AG20443 (cell line): ENCODE measurements at regions not wholly inside any gene's neighbourhood (a gene's known extent, or its start where the extent isn't known, plus 50 kb on each side); places are given as distances from the start of the nearest gene placed in this dataset.
"Not testable (repeated sequence)": the region's sequence is repeated elsewhere in the genome, so short reads cannot be mapped to it uniquely, and the experiment has no call there.

ENCODE experiments used
- DNase-seq: peaks from one replicate; pipeline ENCODE4 v3.0.0; 2012; ENCODE audit warnings: low spot score, mixed read lengths

DNA sequence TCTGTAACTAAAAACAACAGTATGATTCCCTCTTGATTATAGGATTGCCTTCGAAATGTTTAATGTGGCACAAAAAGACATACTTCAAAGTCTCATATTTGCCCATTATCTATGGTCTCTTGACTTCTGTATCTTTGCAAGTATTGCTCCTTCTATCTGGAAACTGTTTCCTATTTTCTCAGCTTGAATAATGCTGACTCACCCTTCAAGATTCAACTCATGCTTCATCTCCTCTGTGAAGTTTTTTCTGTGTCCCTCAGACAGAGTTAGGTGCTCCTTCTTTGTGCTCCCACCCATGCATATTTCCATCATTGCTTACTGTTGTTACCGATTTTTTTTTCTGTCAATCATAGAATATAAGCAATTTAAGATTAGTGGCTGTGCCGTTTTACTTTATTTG, 192.8 kb upstream of the ROBO1 start:
- no peak for DNase-seq

DNA sequence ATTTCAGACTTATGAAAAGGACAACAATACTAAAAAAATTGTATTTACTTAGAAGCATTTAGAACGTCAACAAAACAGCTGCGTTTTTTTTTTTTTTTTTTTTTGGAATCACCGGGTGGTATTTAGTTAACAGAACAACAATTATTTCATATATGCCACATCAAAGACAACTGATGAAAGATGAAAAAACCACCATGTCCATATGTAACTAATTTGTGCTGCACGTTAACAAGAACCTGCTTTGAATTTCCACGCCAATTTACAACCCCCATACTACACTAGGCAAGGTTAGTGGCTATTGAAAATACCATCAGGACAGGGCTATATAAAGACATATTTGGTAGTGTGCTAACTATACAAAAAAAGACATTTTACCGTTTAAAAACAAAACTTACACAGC, 189.3 kb upstream of the ROBO1 start:
- no peak for DNase-seq

DNA sequence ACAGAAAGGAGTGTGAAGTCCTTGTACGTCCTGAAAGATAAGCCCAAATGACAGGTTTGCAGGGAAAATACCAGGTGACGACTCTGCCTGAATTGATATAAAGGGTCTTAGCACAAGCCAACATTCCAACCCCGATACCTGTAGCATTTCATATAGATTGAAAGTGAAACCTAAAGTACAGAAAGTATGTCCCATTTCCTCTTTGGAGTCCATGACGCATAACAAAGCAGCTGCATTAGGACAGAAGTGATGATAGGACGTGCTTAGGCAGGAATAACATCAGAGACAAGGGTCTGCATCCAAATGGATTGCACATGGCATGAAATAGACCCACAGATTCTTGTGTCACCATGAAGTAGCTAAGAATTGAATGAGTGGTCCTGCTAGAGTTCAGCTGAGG, 187.0 kb upstream of the ROBO1 start:
- no peak for DNase-seq

DNA sequence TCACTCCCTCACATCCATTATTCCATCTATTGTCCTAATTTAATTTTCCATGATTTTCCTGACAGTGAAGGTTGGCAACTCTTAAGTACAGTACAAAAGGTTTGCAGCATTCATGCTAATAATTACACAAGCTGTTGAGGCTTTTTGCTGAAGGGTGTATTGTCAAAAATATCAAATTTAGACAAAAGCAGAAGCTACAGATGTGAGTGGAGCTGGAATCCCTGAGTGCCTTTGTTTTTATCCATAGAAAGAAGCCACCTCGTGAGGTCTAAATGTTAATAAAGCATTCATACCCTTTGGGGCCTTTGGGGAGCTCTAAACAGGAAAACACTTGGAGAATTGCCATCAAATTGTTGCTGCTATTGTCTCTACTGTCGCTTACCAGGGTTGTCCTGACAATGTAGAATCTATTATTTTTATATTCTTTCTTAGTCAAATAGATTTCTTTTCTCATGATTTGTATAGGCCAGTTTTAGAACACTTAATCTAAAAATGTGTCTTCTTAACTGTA, 185.8 kb upstream of the ROBO1 start:
- DNase-seq, result no peak

DNA sequence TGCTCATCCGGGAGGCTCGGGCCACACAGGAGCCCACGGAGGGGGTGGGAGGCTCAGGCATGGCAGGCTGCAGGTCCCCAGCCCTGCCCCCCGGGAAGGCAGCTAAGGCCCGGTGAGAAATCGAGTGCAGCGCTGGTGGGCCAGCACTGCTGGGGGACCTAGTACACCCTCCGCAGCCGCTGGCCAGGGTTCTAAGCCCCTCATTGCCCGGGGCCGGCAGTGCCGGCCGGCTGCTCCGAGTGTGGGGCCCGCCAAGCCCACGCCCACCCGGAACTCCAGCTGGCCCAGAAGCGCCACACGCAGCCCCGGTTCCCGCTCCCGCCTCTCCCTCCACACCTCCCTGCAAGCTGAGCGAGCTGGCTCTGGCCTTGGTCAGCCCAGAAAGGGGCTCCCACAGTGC, 183.6 kb upstream of the ROBO1 start:
- DNase-seq, result not testable (repeated sequence)

DNA sequence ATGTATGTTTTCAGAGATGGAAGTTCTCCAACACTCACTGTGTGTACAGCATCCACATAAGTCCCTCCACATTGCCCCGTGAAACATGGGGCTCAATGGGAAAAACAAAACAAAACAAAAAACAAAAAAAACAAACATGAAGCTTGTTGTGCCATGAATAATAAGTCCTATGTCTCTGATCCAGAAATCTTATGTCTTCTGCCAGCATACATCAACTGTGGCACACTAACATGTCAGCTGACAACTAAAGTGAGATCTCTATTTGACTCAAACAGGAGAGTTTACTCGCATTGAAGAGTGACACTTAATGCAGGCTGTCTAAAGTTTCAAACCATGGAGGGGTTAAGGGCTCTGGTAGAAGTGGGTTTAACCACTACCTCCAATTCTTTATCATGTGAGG, 180.2 kb upstream of the ROBO1 start:
- DNase-seq, result no peak

DNA sequence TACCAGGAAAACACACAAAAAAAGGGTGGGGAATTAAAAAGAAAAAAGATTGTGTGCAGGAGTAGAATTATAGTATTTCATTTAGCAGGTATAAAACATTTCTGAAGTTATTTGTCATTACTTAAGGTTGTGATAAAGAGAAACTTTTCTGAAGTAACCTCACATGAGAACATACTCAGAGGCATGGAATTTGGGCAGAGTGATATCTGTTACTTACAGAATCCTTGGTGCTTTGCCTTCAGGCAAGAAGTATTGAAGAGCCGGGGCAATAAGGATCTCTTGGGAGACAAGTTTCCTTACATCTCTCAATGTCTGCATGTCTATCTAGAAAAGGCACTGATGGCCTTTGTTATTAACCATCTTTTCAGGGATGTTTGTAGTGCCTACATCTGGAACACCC, 179.7 kb upstream of the ROBO1 start:
- DNase-seq, result no peak

DNA sequence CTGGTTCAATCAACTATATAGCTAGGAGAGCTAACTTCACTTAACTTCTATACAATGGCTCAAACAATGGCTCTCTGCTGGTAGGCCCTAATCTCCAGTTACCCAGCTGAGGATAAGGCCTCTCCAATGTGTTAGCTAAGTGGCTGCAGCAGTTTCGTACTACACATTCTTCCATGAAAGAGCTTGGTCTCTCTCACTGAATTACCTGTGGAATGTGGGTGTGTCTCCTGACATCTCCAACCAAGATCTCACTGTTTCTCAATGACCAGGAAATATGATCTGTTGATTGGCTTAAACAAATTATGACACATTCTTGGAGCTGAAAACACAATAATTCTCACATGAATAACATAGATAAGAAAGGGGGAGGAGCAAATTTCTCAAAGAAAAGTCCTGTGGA, 169.8 kb upstream of the ROBO1 start:
- DNase-seq, result no peak

DNA sequence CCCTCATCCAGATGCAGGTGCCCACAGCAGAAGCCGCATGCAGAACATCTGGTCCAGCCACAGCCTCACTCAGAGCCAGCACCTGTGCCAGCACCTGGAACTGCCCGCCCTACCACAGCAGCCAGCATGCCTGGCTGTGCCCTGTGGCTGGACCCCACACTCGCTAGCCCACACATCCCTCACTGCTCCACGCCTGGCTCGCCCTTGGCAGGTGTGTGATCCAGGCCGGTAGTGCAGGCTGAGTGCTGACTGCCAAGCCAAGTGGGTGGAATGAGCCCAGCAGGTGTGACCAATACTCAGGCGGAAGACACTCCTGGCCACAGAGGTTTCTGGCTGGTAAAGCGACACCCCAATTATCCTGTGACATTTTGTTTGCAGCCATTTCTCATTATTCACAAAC, 162.4 kb upstream of the ROBO1 start:
- no peak for DNase-seq

DNA sequence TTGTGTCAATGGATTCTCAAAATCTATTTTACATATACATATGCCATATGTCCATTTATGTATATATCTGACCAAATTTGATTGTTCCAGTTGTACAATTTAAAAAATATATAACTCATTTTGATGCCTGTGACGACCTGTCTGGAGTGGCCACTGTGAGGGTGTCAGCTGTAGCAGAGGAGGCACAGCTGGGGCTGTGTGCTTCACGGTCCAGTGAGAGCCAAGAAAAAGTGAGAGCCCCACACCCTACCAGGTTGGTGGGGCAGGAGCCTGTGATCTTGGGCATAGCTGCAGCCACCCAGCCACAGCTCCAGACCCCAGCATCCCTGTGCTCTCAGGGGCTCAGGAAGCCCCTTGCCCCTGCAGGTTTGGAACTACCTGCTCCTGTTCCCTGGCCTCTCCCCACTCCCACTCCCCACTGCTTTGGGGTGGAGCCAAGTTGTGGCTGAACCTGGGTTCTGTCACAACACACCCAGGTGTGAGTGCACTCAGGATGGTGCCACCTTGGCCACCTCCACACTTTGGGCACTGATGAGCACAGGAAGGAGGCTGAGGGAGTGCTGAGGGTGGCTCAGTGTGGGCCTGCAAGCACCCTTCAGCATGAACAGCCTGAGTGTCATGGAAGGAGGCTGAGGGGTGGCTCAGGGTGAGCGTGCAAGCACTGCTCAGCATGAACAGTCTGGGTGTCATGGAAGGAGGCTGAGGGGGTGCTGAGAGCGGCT, 161.1 kb upstream of the ROBO1 start:
- DNase-seq, result no peak

DNA sequence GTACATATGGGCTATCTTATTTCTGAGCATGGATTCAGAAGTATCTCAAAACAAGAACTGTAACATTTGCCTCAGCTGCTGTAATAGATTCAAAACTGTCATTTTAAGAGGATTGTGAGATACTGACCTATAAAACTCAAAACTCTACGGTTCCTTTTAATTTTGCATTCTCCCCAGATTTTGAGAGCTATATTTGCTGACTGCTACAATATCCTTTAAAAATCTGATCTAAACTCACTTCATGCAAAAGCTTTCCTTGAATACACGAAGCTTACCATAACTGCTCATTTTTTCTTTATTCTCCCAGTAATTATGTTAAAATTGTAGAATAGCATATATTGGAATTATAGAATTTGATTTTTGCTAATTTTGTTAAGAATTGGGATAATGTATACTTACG, 158.7 kb upstream of the ROBO1 start:
- no peak for DNase-seq

DNA sequence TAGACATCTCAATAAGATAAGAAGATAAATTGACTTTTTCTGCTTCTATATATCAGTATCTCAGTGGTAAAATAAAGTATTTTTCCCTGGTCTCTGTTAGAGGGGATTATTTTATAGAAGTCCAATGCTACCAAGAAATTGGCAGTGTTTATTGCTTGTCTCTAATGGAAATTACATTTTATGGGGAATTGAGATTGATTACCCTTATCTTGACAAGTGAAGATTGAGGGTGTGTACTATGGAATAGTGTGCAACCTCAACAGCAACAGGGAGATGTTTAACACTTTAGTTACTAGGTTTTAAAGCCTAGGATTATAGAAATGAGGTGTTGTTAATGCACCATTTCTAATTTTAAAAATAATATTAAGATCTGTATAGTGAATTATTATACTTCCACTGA, 154.8 kb upstream of the ROBO1 start:
- DNase-seq, result no peak

DNA sequence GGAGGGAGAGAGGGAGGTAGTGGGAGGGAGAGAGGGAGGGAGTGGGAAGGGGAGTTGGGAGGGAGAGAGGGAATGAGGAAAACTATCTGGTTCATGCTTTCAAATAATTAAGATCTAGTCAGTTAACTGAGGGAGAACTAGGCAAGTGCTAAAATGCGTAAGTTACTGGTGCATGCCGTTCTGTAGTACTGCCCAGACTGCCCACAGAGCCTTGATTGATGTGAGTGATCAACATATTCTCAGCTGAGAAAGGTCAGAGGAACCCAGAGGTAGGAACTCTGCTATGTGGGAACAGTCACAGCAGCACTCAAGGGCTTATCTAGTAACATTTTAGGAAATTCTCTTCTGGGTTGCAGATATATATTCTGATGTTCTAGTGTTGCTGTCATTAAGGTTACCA, 149.8 kb upstream of the ROBO1 start:
- DNase-seq, result no peak

DNA sequence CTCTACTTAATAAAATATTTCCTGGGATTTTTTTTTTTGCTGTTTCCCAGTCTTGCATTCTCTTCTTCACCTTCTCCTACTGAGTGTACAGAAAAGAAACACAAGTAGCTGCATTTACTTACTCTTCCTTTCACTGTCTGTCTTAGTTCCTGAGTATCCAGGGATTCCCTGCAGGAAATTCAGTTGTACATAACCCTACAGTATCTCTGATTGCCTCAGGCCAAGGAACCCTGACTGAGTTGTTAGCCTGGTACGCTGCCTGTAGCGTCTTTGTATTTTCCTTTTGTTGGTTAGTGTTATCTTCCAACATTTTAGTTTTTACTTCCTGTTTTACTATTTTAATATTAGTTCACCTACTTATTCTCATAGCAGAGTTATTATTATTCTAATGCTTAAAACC, 142.5 kb upstream of the ROBO1 start:
- no peak for DNase-seq

DNA sequence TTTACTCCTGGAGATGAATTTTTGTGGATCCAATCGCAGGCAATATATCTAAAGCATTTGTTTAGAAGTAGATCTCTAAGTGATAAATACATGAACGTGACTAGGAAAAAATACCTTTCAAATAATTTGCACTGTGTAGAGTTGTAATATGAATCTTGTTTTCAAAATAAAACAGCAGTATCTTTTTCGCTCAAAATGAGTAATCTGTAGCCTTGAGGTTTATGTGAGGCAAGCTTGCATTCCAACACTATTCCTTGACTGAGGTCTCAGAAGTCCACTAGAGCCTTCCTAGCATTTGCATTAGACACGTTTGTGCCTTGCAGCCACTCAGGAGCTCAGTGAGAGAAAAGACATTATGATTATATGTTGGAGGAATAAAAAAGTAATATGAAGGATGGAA, 138.3 kb upstream of the ROBO1 start:
- no peak for DNase-seq

DNA sequence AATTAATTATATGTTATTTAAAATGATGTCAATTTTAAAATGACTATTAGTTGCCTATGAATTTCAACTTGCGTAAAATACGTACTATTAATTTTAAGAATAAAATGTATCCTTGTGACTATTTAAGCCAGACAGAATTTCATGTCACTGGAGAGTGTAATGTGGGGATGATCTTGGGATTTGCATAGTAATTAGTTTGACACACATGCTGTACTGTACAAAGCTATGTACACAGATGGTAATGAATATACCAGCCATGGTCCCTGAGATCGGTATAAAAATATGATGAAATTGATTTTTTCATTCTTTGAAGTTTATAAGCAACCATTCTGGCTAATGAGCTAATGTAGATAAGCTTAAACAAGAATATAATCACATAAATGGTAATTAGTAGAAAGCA, 134.4 kb upstream of the ROBO1 start:
- no peak for DNase-seq

DNA sequence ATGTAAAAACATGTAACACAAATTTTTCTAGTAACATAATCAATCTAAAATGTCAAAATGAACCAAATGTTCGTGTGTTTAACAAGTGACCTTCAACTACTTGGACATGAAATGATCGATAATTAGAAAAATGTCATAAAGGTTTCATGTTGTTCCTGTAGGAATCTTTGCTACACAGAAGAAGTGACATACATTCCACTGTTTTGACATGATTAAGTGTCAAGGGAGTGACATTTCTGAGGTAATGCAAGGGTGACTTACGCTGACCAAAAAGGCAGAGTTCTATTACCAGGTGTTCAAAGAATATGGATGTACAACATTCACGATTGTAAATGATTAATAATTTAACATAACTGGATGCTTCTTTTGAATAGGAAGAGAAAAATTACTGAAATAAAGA, 131.1 kb upstream of the ROBO1 start:
- DNase-seq, result no peak

DNA sequence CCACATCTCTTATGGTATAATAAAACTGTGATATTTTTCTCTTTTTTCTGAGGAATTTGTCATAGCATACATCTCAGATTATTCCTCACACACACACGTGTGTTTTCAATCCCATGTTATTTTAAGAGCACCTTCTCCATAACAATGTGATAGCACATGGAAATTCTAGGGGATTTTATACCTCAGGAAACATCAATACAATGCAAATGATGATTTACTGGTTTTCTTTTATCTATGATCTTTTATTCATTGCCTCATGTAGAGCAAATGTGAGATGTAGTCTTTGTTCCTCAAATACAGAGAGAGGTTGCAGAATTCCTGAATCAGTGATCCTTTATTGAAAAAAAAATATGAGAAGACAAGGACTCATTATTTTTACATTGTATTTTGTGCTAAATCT, 128.3 kb upstream of the ROBO1 start:
- DNase-seq, result no peak

DNA sequence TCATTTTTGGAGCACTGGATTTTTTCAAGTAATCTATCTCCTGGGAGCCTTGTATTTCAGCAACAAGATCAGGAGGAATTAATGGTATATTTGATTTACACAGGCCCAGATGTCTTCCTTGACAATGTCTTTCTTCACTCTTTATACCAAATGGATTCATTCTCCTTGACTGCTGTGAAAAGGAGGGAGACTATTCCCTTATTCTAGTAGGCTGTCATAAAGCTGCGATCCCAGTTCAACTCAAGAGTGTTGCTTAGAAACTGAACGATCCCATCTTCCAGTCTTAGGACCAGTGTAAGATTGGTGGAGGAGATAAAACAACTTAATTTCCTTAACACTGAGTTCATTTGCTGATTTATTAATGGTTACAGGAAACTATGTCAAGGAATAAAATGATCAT, 119.4 kb upstream of the ROBO1 start:
- no peak for DNase-seq

DNA sequence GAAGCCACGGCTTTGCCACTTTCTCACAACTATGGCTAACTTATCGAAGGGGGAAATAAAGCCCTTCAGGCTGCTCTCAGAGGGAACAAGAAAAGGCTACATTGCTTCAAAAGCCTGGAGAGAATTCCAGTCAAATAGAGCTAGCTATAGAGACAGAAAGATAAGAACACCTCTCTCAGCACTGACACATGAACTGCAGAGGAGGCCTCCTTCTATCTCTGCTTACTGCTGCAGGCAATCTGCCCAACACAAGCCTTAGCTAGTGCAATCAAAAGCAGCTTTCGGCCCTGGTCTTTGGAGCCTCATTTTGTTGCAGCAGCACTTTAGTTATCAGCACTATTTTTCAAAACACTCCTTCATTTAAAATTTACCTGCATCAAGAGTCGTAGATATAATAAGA, 118.4 kb upstream of the ROBO1 start:
- DNase-seq, result no peak

DNA sequence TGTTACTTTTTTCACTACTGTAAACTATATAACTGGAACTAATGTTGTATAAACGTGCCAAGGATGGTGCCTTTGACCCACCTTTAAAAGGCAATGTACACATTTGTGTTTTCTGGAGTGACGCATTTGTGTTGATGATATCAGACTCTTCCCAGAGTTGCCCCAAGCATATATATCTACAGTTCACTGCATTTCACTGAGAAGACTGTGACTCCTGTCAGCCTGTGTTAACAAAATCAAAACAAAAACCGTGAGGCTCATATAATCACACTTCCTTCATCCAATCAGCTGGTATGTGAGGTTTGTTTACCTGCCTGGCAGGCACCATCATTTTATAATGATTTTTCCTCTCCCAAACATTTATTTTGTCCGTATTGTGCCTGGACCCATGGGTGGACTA, 117.6 kb upstream of the ROBO1 start:
- no peak for DNase-seq

DNA sequence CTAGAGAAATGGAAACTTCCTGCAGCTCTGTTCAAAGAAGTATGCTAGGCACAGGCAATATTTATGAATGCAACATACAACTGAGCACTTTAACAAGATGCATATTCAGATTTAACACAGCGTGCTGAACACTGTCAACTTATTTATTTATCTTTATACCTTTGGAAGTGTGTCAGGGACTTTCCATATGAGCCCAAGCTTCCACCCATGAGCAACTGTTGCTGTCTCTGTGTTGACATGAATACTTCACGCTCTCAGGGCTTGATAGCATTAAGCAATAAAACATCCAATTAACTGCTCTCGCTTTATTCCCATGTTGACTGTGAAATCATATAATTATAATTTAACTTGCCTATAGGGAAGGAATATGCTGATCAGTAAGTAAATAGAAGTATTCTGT, 116.6 kb upstream of the ROBO1 start:
- no peak for DNase-seq

DNA sequence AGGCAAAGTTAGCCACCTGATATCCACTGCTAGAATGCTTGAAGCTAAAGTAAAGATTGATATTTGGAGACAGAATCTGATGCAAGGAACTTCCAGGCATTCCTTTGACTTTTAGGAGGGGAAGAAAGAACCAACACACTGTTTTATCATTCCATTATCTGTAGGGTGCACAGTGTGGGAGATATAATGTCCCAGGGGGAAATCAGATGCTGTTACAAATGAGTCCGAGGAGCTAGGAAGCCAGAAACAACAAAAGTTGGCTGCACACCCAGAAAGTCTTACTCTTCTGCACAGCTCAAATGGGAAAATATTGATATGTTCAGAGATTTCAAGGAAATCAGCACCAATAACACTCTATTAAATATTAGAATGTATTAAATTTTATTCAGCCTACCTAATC, 113.6 kb upstream of the ROBO1 start:
- DNase-seq, result no peak

DNA sequence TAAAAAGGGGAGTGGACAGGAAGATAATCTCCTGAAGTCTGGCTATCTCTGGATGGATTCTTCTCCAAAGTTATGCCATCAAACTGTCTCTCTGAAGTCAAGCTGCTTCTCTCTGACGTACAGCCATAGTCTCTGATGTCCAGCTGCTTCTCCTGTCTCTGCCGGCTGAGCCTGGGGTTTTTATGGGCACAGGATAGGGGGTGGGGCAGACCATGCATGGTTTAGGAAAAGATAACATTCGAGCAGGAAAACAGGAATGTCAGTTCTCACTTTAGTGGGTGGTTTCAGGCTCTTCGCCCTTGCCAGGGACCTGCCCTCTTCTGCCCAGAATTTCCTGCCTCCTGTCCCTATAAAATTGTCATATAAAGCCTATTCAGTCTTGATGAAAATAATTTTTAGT, 110.9 kb upstream of the ROBO1 start:
- DNase-seq, result no peak

DNA sequence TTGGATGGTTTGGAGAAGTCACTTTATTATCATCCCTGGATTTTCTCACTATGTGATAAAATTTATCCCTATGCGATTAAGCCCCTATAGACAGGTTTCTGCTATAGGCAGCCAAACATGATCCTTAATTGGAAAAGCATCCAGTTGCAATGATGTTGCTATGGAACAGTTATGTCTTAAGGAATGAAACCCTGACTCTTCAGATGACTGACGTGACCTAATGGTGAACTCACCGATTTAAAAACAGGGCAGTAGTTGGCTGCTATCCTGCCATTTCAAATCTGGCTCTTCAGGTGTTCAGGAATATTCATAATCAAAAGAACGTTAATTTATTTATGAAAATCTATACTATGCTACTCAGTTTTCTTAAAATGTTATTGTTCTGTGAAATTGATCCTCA, 106.8 kb upstream of the ROBO1 start:
- no peak for DNase-seq
